Mesothelial cell of epicardium (in vitro differentiated cells): ENCODE measurements at regions not wholly inside any gene's neighbourhood (a gene's known extent, or its start where the extent isn't known, plus 50 kb on each side); places are given as distances from the start of the nearest gene placed in this dataset.
A peak's percentile ranks its signal among the peaks of the same experiment; 100 is the strongest.
"Not testable (repeated sequence)": the region's sequence is repeated elsewhere in the genome, so short reads cannot be mapped to it uniquely, and the experiment has no call there.

Experiments used
- DNase-seq, 2 experiments: peaks; one replicate each; pipeline ENCODE4 v3.0.0; 2021; ENCODE audit warnings: low spot score in 2 of 2; ENCODE audit not compliant: unreplicated experiment in 2 of 2
- H3K27ac Mint-ChIP-seq: 2 replicates; pipeline ENCODE4 v1.8.0; 2021; ENCODE audit warnings: mixed read lengths
- H3K27me3 Mint-ChIP-seq: 2 replicates; pipeline ENCODE4 v1.8.0; 2021; ENCODE audit warnings: low read depth, mixed read lengths
- H3K36me3 Mint-ChIP-seq: 2 replicates; pipeline ENCODE4 v1.8.0; 2021; ENCODE audit warnings: mixed read lengths
- H3K4me1 Mint-ChIP-seq: 2 replicates; pipeline ENCODE4 v1.8.0; 2021; ENCODE audit warnings: mixed read lengths
- H3K4me3 Mint-ChIP-seq: 2 replicates; pipeline ENCODE4 v1.8.0; 2021; ENCODE audit warnings: mild to moderate bottlenecking, moderate library complexity, mixed read lengths
- H3K9me3 Mint-ChIP-seq: 2 replicates; pipeline ENCODE4 v1.8.0; 2021; ENCODE audit warnings: mixed read lengths
- CTCF ChIP-seq: fragments of 200-600 bp; sonication (generic); IDR thresholded peaks from one replicate; pipeline ENCODE4 v1.5.0; 2021; ENCODE audit warnings: antibody characterized with exemption; ENCODE audit not compliant: unreplicated experiment

GRCh38 chr11:96484361-96484760 lies 94.5 kb downstream of the JRKL start:
- Mint-ChIP-seq H3K4me1 (peaks cover 24% of the 10 kb centered on the region), H3K9me3 (peaks cover 16% of the 10 kb centered on the region)
- TF ChIP-seq CTCF, result no peak

GRCh38 chr11:96486890-96487611 lies 97.2 kb downstream of the JRKL start:
- peak overlapping the region; percentile 24 for H3K4me3 Mint-ChIP-seq
- no peak for TF ChIP-seq CTCF
- peaks cover 20% of the 10 kb centered on the region for H3K4me1 Mint-ChIP-seq
- H3K27ac Mint-ChIP-seq, result no peak overlapping the region
- peaks cover 30% of the 10 kb centered on the region for H3K9me3 Mint-ChIP-seq
- no peaks in the 10 kb centered on the region for H3K27me3 Mint-ChIP-seq
- peaks cover 14% of the 10 kb centered on the region for H3K36me3 Mint-ChIP-seq
- DNase-seq, result no peak

More at GRCh38 chr11:96484361-96484760, 94.5 kb downstream of the JRKL start:
- no peaks in the 10 kb centered on the region for H3K27me3 Mint-ChIP-seq
- no peak overlapping the region for H3K4me3 Mint-ChIP-seq
- DNase-seq, result no peak
- no peak overlapping the region for H3K27ac Mint-ChIP-seq
- peaks cover 10% of the 10 kb centered on the region for H3K36me3 Mint-ChIP-seq

GRCh38 chr11:96488911-96489310 lies 99.1 kb downstream of the JRKL start:
- Mint-ChIP-seq H3K9me3 (peaks cover 33% of the 10 kb centered on the region), H3K36me3 (peaks cover 14% of the 10 kb centered on the region)
- not testable (repeated sequence) for H3K27ac Mint-ChIP-seq, H3K4me3 Mint-ChIP-seq, H3K4me1 Mint-ChIP-seq, H3K27me3 Mint-ChIP-seq, DNase-seq

GRCh38 chr11:96500440-96500839 lies 110.6 kb downstream of the JRKL start:
- peaks cover 6% of the 10 kb centered on the region for H3K4me1 Mint-ChIP-seq
- H3K27me3 Mint-ChIP-seq, result no peaks in the 10 kb centered on the region
- no peak overlapping the region for H3K4me3 Mint-ChIP-seq
- no peak for TF ChIP-seq CTCF
- H3K36me3 Mint-ChIP-seq, result peaks cover 2% of the 10 kb centered on the region
- peaks cover 17% of the 10 kb centered on the region for H3K9me3 Mint-ChIP-seq
- DNase-seq, result no peak
- H3K27ac Mint-ChIP-seq, result no peak overlapping the region

- H3K36me3 Mint-ChIP-seq, result no peaks in the 10 kb centered on the region
- no peak overlapping the region for H3K4me3 Mint-ChIP-seq
- no peak for TF ChIP-seq CTCF
- no peaks in the 10 kb centered on the region for H3K9me3 Mint-ChIP-seq
- no peaks in the 10 kb centered on the region for H3K27me3 Mint-ChIP-seq
- DNase-seq, result no peak
- H3K27ac Mint-ChIP-seq, result no peak overlapping the region
- H3K4me1 Mint-ChIP-seq, result peaks cover 17% of the 10 kb centered on the region
Measured at GRCh38 chr11:96506041-96506440, 116.2 kb downstream of the JRKL start.

GRCh38 chr11:96506953-96507354 lies 117.1 kb downstream of the JRKL start:
- Mint-ChIP-seq H3K4me3 (no peak overlapping the region), H3K36me3 (no peaks in the 10 kb centered on the region), H3K27me3 (no peaks in the 10 kb centered on the region), H3K9me3 (no peaks in the 10 kb centered on the region), H3K4me1 (peaks cover 17% of the 10 kb centered on the region), H3K27ac (no peak overlapping the region)
- no peak for TF ChIP-seq CTCF
- DNase-seq, result no peak
